ENCODE measurements at regions not wholly inside any gene's neighbourhood (a gene's known extent, or its start where the extent isn't known, plus 50 kb on each side); places are given as distances from the start of the nearest gene placed in this dataset.

- H3K36me3 ChIP-seq (ENCODE audit: control insufficient read depth, insufficient read depth, low read length) = no peaks in the 10 kb centered on the region
- no peak overlapping the region for H3K4me3 ChIP-seq (ENCODE audit: low read depth, low read length)
- H3K4me3 Mint-ChIP-seq = no peak overlapping the region
- H3K27me3 ChIP-seq (ENCODE audit: control insufficient read depth, insufficient read depth, low read length) = no peaks in the 10 kb centered on the region
- no peaks in the 10 kb centered on the region for H3K4me1 Mint-ChIP-seq
- no peak for DNase-seq
- H3K27ac ChIP-seq (ENCODE audit: insufficient read depth, low read length, poor library complexity, severe bottlenecking) = no peak overlapping the region
- no peaks in the 10 kb centered on the region for H3K27me3 Mint-ChIP-seq
- no peak for ATAC-seq (ENCODE audit: low read depth in 2 of 2)
- no peaks in the 10 kb centered on the region for H3K9me3 ChIP-seq (ENCODE audit: control insufficient read depth in 2 of 2, low read length in 2 of 2)
- no peaks in the 10 kb centered on the region for H3K4me1 ChIP-seq (ENCODE audit: control insufficient read depth, insufficient read depth, low read length, poor library complexity, severe bottlenecking)
- H3K36me3 Mint-ChIP-seq = no peaks in the 10 kb centered on the region
- H3K27ac Mint-ChIP-seq = no peak overlapping the region
- peaks cover 0 to 7% (median 4%) of the 10 kb centered on the region in 7 donors for H3K9me3 Mint-ChIP-seq
Measured at GRCh38 chr5:128681096-128681495, 143.1 kb upstream of the FBN2 start.

- DNase-seq (no peak), ATAC-seq (ENCODE audit: low read depth in 2 of 2) (no peak)
- H3K4me1 Mint-ChIP-seq = no peaks in the 10 kb centered on the region
- H3K4me3 Mint-ChIP-seq = no peak overlapping the region
- H3K36me3 ChIP-seq (ENCODE audit: control insufficient read depth, insufficient read depth, low read length) = no peaks in the 10 kb centered on the region
- H3K27me3 Mint-ChIP-seq = no peaks in the 10 kb centered on the region
- no peak overlapping the region for H3K27ac Mint-ChIP-seq
- H3K4me1 ChIP-seq (ENCODE audit: control insufficient read depth, insufficient read depth, low read length, poor library complexity, severe bottlenecking) = no peaks in the 10 kb centered on the region
- H3K9me3 Mint-ChIP-seq = peaks cover 0 to 7% (median 4%) of the 10 kb centered on the region in 7 donors
- H3K36me3 Mint-ChIP-seq = no peaks in the 10 kb centered on the region
- no peak overlapping the region for H3K27ac ChIP-seq (ENCODE audit: insufficient read depth, low read length, poor library complexity, severe bottlenecking)
- H3K4me3 ChIP-seq (ENCODE audit: low read depth, low read length) = no peak overlapping the region
- H3K27me3 ChIP-seq (ENCODE audit: control insufficient read depth, insufficient read depth, low read length) = no peaks in the 10 kb centered on the region
- H3K9me3 ChIP-seq (ENCODE audit: control insufficient read depth in 2 of 2, low read length in 2 of 2) = no peaks in the 10 kb centered on the region
Measured at GRCh38 chr5:128681764-128682592, 143.9 kb upstream of the FBN2 start.

DNA sequence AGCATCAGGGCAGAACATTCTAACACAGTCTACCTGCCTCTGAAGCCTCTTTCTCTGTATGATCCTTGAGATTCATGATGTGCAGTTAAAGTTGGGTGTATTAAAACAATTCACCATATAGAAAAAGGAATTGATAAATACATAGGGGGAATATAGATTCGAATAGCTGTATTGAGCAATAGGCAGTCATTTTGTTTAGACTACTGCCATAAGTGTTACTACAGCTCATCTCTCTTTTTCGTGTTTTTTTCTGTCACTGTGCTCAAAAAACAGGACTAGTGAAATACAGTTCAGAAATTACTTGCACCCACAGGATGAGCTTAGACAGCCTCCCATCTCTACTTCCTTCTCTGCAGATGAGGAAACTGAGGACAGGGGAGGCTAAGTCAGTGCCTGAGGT lies 144.6 kb upstream of the FBN2 start:
- Mint-ChIP-seq H3K4me3 (no peak overlapping the region), H3K27me3 (no peaks in the 10 kb centered on the region), H3K27ac (no peak overlapping the region), H3K4me1 (no peaks in the 10 kb centered on the region), H3K36me3 (no peaks in the 10 kb centered on the region), H3K9me3 (peaks cover 0 to 7% (median 4%) of the 10 kb centered on the region in 7 donors)
- Histone ChIP-seq H3K4me1 (ENCODE audit: control insufficient read depth, insufficient read depth, low read length, poor library complexity, severe bottlenecking) (no peaks in the 10 kb centered on the region), H3K4me3 (ENCODE audit: low read depth, low read length) (no peak overlapping the region), H3K9me3 (ENCODE audit: control insufficient read depth in 2 of 2, low read length in 2 of 2) (no peaks in the 10 kb centered on the region), H3K36me3 (ENCODE audit: control insufficient read depth, insufficient read depth, low read length) (no peaks in the 10 kb centered on the region), H3K27ac (ENCODE audit: insufficient read depth, low read length, poor library complexity, severe bottlenecking) (no peak overlapping the region), H3K27me3 (ENCODE audit: control insufficient read depth, insufficient read depth, low read length) (no peaks in the 10 kb centered on the region)
- DNase-seq = no peak
- no peak for ATAC-seq (ENCODE audit: low read depth in 2 of 2)

GRCh38 chr5:128684961-128685360 lies 146.9 kb upstream of the FBN2 start:
- Mint-ChIP-seq H3K27me3 (no peaks in the 10 kb centered on the region), H3K36me3 (no peaks in the 10 kb centered on the region), H3K27ac (no peak overlapping the region), H3K4me3 (no peak overlapping the region), H3K4me1 (no peaks in the 10 kb centered on the region), H3K9me3 (peaks cover 0 to 3% (median 0%) of the 10 kb centered on the region in 7 donors)
- Histone ChIP-seq H3K36me3 (ENCODE audit: control insufficient read depth, insufficient read depth, low read length) (no peaks in the 10 kb centered on the region), H3K4me1 (ENCODE audit: control insufficient read depth, insufficient read depth, low read length, poor library complexity, severe bottlenecking) (no peaks in the 10 kb centered on the region), H3K27me3 (ENCODE audit: control insufficient read depth, insufficient read depth, low read length) (no peaks in the 10 kb centered on the region), H3K27ac (ENCODE audit: insufficient read depth, low read length, poor library complexity, severe bottlenecking) (no peak overlapping the region), H3K4me3 (ENCODE audit: low read depth, low read length) (no peak overlapping the region), H3K9me3 (ENCODE audit: control insufficient read depth in 2 of 2, low read length in 2 of 2) (no peaks in the 10 kb centered on the region)
- DNase-seq = no peak
- no peak for ATAC-seq (ENCODE audit: low read depth in 2 of 2)

DNA sequence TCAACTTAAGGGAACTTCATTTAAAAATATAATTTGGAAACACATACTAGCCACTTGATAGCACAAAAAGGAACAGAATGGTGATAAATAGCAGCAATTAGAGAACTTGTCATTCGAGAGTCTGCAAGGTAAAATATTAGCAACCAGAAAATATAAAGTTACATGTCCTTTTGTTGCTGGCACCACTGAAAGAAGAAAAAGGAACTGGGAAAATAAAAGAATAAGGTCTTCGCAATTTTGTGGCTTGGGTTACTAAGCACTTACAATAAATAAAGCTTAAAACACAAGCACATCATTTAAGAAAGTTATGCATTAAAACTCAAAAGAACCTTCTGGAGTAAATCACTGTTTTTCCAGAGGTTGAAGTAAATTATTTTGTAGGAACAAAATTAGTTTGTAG lies 149.9 kb upstream of the FBN2 start:
- Mint-ChIP-seq H3K36me3 (no peaks in the 10 kb centered on the region), H3K27ac (no peak overlapping the region), H3K4me1 (no peaks in the 10 kb centered on the region), H3K27me3 (no peaks in the 10 kb centered on the region), H3K9me3 (peaks cover 0 to 5% (median 1%) of the 10 kb centered on the region in 7 donors), H3K4me3 (no peak overlapping the region)
- H3K36me3 ChIP-seq (ENCODE audit: control insufficient read depth, insufficient read depth, low read length) = no peaks in the 10 kb centered on the region
- DNase-seq (no peak), ATAC-seq (ENCODE audit: low read depth in 2 of 2) (no peak)
- H3K4me3 ChIP-seq (ENCODE audit: low read depth, low read length) = no peak overlapping the region
- no peaks in the 10 kb centered on the region for H3K9me3 ChIP-seq (ENCODE audit: control insufficient read depth in 2 of 2, low read length in 2 of 2)
- no peaks in the 10 kb centered on the region for H3K27me3 ChIP-seq (ENCODE audit: control insufficient read depth, insufficient read depth, low read length)
- H3K4me1 ChIP-seq (ENCODE audit: control insufficient read depth, insufficient read depth, low read length, poor library complexity, severe bottlenecking) = no peaks in the 10 kb centered on the region
- no peak overlapping the region for H3K27ac ChIP-seq (ENCODE audit: insufficient read depth, low read length, poor library complexity, severe bottlenecking)

DNA sequence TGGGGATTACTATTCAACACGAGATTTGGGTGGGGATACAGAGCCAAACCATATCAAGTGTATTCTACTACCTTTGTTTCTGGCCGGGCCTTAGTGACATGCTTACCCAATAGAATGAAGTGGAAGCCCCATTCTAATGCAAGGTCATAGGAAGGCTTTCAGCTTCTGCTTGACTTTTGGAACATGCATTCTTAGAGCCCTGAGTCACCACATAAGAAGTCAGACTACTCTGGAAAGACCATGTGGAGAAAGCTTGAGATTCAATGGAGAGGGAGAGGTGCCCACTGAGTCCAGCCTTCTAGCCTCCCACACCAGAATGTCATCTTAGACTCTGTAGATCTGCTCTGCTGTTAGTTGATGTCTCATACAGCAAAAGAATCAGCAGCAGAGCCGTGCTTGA lies 155.7 kb upstream of the FBN2 start:
- H3K9me3 Mint-ChIP-seq = peaks cover 0 to 10% (median 3%) of the 10 kb centered on the region in 7 donors
- Histone ChIP-seq H3K27me3 (ENCODE audit: control insufficient read depth, insufficient read depth, low read length) (no peaks in the 10 kb centered on the region), H3K36me3 (ENCODE audit: control insufficient read depth, insufficient read depth, low read length) (no peaks in the 10 kb centered on the region), H3K9me3 (ENCODE audit: control insufficient read depth in 2 of 2, low read length in 2 of 2) (no peaks in the 10 kb centered on the region), H3K27ac (ENCODE audit: insufficient read depth, low read length, poor library complexity, severe bottlenecking) (no peak overlapping the region), H3K4me1 (ENCODE audit: control insufficient read depth, insufficient read depth, low read length, poor library complexity, severe bottlenecking) (no peaks in the 10 kb centered on the region), H3K4me3 (ENCODE audit: low read depth, low read length) (no peak overlapping the region)
- DNase-seq (no peak), ATAC-seq (ENCODE audit: low read depth in 2 of 2) (no peak)
- no peak overlapping the region for H3K27ac Mint-ChIP-seq
- peak overlapping the region in 1 of 4 donors; percentile 27 for H3K4me3 Mint-ChIP-seq
- no peaks in the 10 kb centered on the region for H3K27me3 Mint-ChIP-seq
- H3K4me1 Mint-ChIP-seq = no peaks in the 10 kb centered on the region
- H3K36me3 Mint-ChIP-seq = no peaks in the 10 kb centered on the region

GRCh38 chr5:128695791-128696530 lies 157.9 kb upstream of the FBN2 start:
- no peak for ATAC-seq (ENCODE audit: low read depth in 2 of 2)
- no peaks in the 10 kb centered on the region for H3K36me3 Mint-ChIP-seq
- Histone ChIP-seq H3K36me3 (ENCODE audit: control insufficient read depth, insufficient read depth, low read length) (no peaks in the 10 kb centered on the region), H3K4me1 (ENCODE audit: control insufficient read depth, insufficient read depth, low read length, poor library complexity, severe bottlenecking) (no peaks in the 10 kb centered on the region), H3K27ac (ENCODE audit: insufficient read depth, low read length, poor library complexity, severe bottlenecking) (no peak overlapping the region), H3K4me3 (ENCODE audit: low read depth, low read length) (no peak overlapping the region), H3K9me3 (ENCODE audit: control insufficient read depth in 2 of 2, low read length in 2 of 2) (no peaks in the 10 kb centered on the region), H3K27me3 (ENCODE audit: control insufficient read depth, insufficient read depth, low read length) (no peaks in the 10 kb centered on the region)
- no peaks in the 10 kb centered on the region for H3K4me1 Mint-ChIP-seq
- no peak for DNase-seq
- peaks cover 0 to 10% (median 3%) of the 10 kb centered on the region in 7 donors for H3K9me3 Mint-ChIP-seq
- H3K27ac Mint-ChIP-seq = no peak overlapping the region
- H3K4me3 Mint-ChIP-seq = no peak overlapping the region
- no peaks in the 10 kb centered on the region for H3K27me3 Mint-ChIP-seq

Measured in CD4-positive, CD25-positive, alpha-beta regulatory T cell (primary cell).